GM12878 (cell line): ENCODE measurements at regions not wholly inside any gene's neighbourhood (a gene's known extent, or its start where the extent isn't known, plus 50 kb on each side); places are given as distances from the start of the nearest gene placed in this dataset.

Source experiments
- ATAC-seq: fragments of 200-7000 bp; cut with Tn5 transposase; 3 replicates; pipeline ENCODE4 v1.9.1; 2020; ENCODE audit warnings: mild to moderate bottlenecking, moderate library complexity
- BruUV-seq: library from RNA; stranded (reverse); fragments of 400-500 nt; replicated peaks from 2 replicates; lab custom pipeline; 2021; lab: Mats Ljungman, UMichigan
- CTCF ChIA-PET: fragments of 300-600 bp; sonication (Branson Sonifier 250); formaldehyde crosslinking; extraction: SDS; loops from one replicate; lab custom pipeline; 2021; ENCODE audit warnings: inconsistent platforms; lab: Yijun Ruan, JAX
- POLR2A ChIA-PET: fragments of 350-600 bp; formaldehyde crosslinking; extraction: SDS; loops from one replicate; lab custom pipeline; 2021; ENCODE audit warnings: inconsistent platforms; lab: Charles Lee
- RAD21 ChIA-PET: fragments of 300-600 bp; sonication (Branson Sonifier 250); formaldehyde crosslinking; loops from one replicate; lab custom pipeline; 2023; ENCODE audit warnings: antibody characterized with exemption; ENCODE audit not compliant: unreplicated experiment; lab: Charles Lee
- SMC1A ChIA-PET: fragments of 300-600 bp; sonication (Branson Sonifier 250); formaldehyde crosslinking; loops from one replicate; lab custom pipeline; 2023; ENCODE audit not compliant: unreplicated experiment, uncharacterized antibody; lab: Charles Lee
- DNase-seq: peaks from one replicate; pipeline ENCODE4 v3.0.0-alpha.2; 2011; ENCODE audit warnings: low read depth, low spot score
- FAIRE-seq: peaks from 3 replicates; lab custom pipeline; 2011; peaks lifted over from hg19 to GRCh38; lab: Jason Lieb, UNC
- H2AFZ ChIP-seq: 2 replicates; pipeline ENCODE4 v1.6.0; 2011; ENCODE audit warnings: low read depth, low read length, control low read depth; ENCODE audit not compliant: control insufficient read depth
- H3K27ac ChIP-seq: 2 replicates; pipeline ENCODE4 v1.5.1; 2011; ENCODE audit warnings: control low read depth; ENCODE audit not compliant: control insufficient read depth, insufficient read depth
- H3K27me3 ChIP-seq, 2 experiments: replicated peaks in 1 of 2; 2 replicates each; pipeline versions ENCODE4 v1.6.0 to v1.6.1; 2011; ENCODE audit warnings: low read length in 1 of 2; ENCODE audit not compliant: control insufficient read depth in 2 of 2, insufficient read depth in 2 of 2
- H3K36me3 ChIP-seq, 2 experiments: 2 replicates each; pipeline ENCODE4 v1.5.1; 2011; ENCODE audit warnings: low read length in 1 of 2; ENCODE audit not compliant: control insufficient read depth in 2 of 2, insufficient read depth in 2 of 2
- H3K4me1 ChIP-seq: 2 replicates; pipeline ENCODE4 v1.6.1; 2011; ENCODE audit warnings: mild to moderate bottlenecking, low read length, moderate library complexity, mixed read lengths; ENCODE audit not compliant: control insufficient read depth, insufficient read depth
- H3K4me2 ChIP-seq: 2 replicates; pipeline ENCODE4 v1.6.0; 2011; ENCODE audit warnings: control low read depth; ENCODE audit not compliant: control insufficient read depth, insufficient read depth
- H3K4me3 ChIP-seq: fragments of 200-600 bp; sonication (generic); 2 replicates; pipeline ENCODE4 v1.5.1; 2016
- H3K79me2 ChIP-seq: 2 replicates; pipeline ENCODE4 v1.6.0; 2011; ENCODE audit warnings: low read length; ENCODE audit not compliant: control insufficient read depth, insufficient read depth
- H3K9ac ChIP-seq: 2 replicates; pipeline ENCODE4 v1.8.0; 2011; ENCODE audit warnings: low read length, control low read depth, mixed read lengths; ENCODE audit not compliant: control insufficient read depth, insufficient read depth
- H3K9me3 ChIP-seq: replicated peaks from 3 replicates; pipeline ENCODE4 v1.5.1; 2011; ENCODE audit warnings: mild to moderate bottlenecking, low read length; ENCODE audit not compliant: control insufficient read depth, insufficient read depth
- H4K20me1 ChIP-seq: 2 replicates; pipeline ENCODE4 v1.6.0; 2011; ENCODE audit not compliant: control insufficient read depth, insufficient read depth
- BMI1 ChIP-seq: fragments of 450-650 bp; IDR thresholded peaks from 2 replicates; pipeline ENCODE4 v1.6.1; 2016; ENCODE audit warnings: mild to moderate bottlenecking, moderate library complexity, borderline replicate concordance
- BRCA1 ChIP-seq: IDR thresholded peaks from 2 replicates; pipeline ENCODE4 v1.6.1; 2011; ENCODE audit warnings: low read depth, low read length, improper control_type of control experiment
- CBFB ChIP-seq: IDR thresholded peaks from 2 replicates; pipeline ENCODE4 v1.6.1; 2016; ENCODE audit warnings: antibody characterized with exemption, low read depth
- CBX5 ChIP-seq: sonication (generic); IDR thresholded peaks from 2 replicates; pipeline ENCODE4 v1.6.1; 2016; ENCODE audit warnings: low read depth, moderate library complexity, mild to moderate bottlenecking, inconsistent platforms
- HCFC1 ChIP-seq: fragments of 150-350 bp; IDR thresholded peaks from 2 replicates; pipeline ENCODE4 v1.6.1; 2014; ENCODE audit warnings: low read length
- LARP7 ChIP-seq: fragments of 450-650 bp; IDR thresholded peaks from 2 replicates; pipeline ENCODE4 v1.6.1; 2017; ENCODE audit warnings: mild to moderate bottlenecking
- RB1 ChIP-seq: fragments of 450-650 bp; formaldehyde crosslinking; IDR thresholded peaks from 2 replicates; pipeline ENCODE4 v1.6.1; 2017; ENCODE audit warnings: mild to moderate bottlenecking, borderline replicate concordance
- SMAD5 ChIP-seq: IDR thresholded peaks from 2 replicates; pipeline ENCODE4 v1.6.1; 2016; ENCODE audit warnings: antibody characterized with exemption, low read depth
- ZBTB33 ChIP-seq: fragments of 450-650 bp; IDR thresholded peaks from 2 replicates; pipeline ENCODE4 v1.6.1; 2017; ENCODE audit warnings: mild to moderate bottlenecking
- WGBS: methylation state at CpG from one replicate; pipeline ENCODE4 v1.1.6; 2016; ENCODE audit warnings: low lambda C conversion rate; ENCODE audit not compliant: insufficient replicate concordance, insufficient coverage; ENCODE audit errors: missing lambda C conversion rate; 5-methylcytosine and 5-hydroxymethylcytosine counted together
- in situ Hi-C: fragments of 300-500 bp; cut with MboI; formaldehyde crosslinking; loops from 9 replicates; pipeline ENCODE4 v1.14.3; 2018; ENCODE audit warnings: mixed read lengths
- intact Hi-C: fragments of 100-400 bp; cut with micrococcal nuclease; formaldehyde crosslinking; loops from one replicate; pipeline ENCODE4 v1.14.2; 2022; ENCODE audit not compliant: unreplicated experiment
- TF ChIP-seq, protein P1 (sequence below): fragments of 450-650 bp; IDR thresholded peaks from 2 replicates; pipeline ENCODE4 v1.6.1; 2018; ENCODE audit warnings: mild to moderate bottlenecking, low read depth, moderate library complexity; ENCODE audit not compliant: partially characterized antibody

DNA sequence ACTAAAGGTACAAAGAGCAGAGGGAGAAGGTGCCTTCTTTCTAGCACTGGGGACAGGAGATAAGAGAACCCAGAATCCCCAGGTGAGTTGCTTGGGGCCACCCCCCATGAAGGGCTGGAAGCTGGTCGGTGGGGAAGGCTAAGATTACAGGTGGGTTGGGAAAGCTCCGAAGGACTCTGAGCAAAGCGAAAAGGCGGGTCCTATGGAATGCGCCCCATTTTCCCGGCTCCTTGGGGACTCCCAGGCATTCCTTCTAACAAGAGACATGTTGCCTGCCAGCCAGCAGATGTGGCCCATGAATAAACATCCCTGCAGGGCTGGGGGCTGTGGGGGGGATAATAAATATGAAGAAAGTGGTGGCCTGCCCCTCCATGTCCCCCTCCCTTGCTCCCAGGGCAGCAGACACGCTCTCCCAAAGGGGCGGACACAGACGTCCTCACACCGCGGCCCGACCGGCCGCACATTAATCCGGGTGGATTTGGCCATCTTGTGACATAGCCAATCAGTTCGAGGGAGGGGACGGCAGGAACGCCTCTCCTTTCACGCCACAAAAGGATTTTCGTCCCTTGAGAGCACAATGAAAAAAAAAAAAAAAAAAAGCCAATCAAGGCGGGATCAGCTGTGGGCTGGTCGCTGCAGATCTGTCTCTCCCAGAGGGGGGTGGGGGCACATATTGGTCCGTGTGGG, 98.5 kb downstream of the SOX9 start:
- ChIA-PET CTCF (no interaction called here), POLR2A (no interaction called here), SMC1A (no interaction called here), RAD21 (no interaction called here)
- H4K20me1 ChIP-seq = no peaks in the 10 kb centered on the region
- no peak overlapping the region for H2AFZ ChIP-seq
- no peaks in the 10 kb centered on the region for H3K36me3 ChIP-seq
- TF ChIP-seq, protein P1, sequence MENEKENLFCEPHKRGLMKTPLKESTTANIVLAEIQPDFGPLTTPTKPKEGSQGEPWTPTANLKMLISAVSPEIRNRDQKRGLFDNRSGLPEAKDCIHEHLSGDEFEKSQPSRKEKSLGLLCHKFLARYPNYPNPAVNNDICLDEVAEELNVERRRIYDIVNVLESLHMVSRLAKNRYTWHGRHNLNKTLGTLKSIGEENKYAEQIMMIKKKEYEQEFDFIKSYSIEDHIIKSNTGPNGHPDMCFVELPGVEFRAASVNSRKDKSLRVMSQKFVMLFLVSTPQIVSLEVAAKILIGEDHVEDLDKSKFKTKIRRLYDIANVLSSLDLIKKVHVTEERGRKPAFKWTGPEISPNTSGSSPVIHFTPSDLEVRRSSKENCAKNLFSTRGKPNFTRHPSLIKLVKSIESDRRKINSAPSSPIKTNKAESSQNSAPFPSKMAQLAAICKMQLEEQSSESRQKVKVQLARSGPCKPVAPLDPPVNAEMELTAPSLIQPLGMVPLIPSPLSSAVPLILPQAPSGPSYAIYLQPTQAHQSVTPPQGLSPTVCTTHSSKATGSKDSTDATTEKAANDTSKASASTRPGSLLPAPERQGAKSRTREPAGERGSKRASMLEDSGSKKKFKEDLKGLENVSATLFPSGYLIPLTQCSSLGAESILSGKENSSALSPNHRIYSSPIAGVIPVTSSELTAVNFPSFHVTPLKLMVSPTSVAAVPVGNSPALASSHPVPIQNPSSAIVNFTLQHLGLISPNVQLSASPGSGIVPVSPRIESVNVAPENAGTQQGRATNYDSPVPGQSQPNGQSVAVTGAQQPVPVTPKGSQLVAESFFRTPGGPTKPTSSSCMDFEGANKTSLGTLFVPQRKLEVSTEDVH = no peak
- TF ChIP-seq CBFB = no peak
- no peak for TF ChIP-seq BRCA1
- TF ChIP-seq SMAD5 = no peak
- TF ChIP-seq RB1 = no peak
- TF ChIP-seq HCFC1 = no peak
- no peak for TF ChIP-seq LARP7
- TF ChIP-seq BMI1 = no peak
- TF ChIP-seq ZBTB33 = no peak
- TF ChIP-seq CBX5 = no peak
- FAIRE-seq = no peak
- no TSS peak for BruUV-seq
- H3K9me3 ChIP-seq = no peaks in the 10 kb centered on the region; the same call in 2 of the 3 replicates
- H3K4me1 ChIP-seq = no peaks in the 10 kb centered on the region
- in situ Hi-C loops (no loop called here), intact Hi-C loops (no loop called here)
- ATAC-seq = no peak
- no peak overlapping the region for H3K4me3 ChIP-seq
- no peak overlapping the region for H3K4me2 ChIP-seq
- WGBS = 29% methylated on average over 19 of the region's 23 CpGs
- H3K27ac ChIP-seq = no peak overlapping the region
- H3K79me2 ChIP-seq = no peaks in the 10 kb centered on the region
- H3K27me3 ChIP-seq = peaks cover 4 to 5% of the 10 kb centered on the region in 2 experiments
- DNase-seq = no peak
- H3K9ac ChIP-seq = no peak overlapping the region
